WTC11 (cell line): ENCODE measurements at regions not wholly inside any gene's neighbourhood (a gene's known extent, or its start where the extent isn't known, plus 50 kb on each side); places are given as distances from the start of the nearest gene placed in this dataset.

Experiments used
- CBFB ChIP-seq: sonication (generic); formaldehyde crosslinking; IDR thresholded peaks from 2 replicates; pipeline ENCODE4 v1.8.1; 2022; ENCODE audit warnings: mild to moderate bottlenecking, low read depth, missing genetic modification reagents
- MYBL2 ChIP-seq: sonication (generic); formaldehyde crosslinking; IDR thresholded peaks from 2 replicates; pipeline ENCODE4 v1.8.1; 2023; ENCODE audit warnings: mild to moderate bottlenecking, moderate library complexity, missing genetic modification reagents
- NFE2L1 ChIP-seq: sonication (generic); formaldehyde crosslinking; IDR thresholded peaks from 2 replicates; pipeline ENCODE4 v1.8.1; 2023; ENCODE audit warnings: missing genetic modification reagents
- SMAD3 ChIP-seq: sonication (generic); formaldehyde crosslinking; IDR thresholded peaks from 2 replicates; pipeline ENCODE4 v1.8.0; 2022; ENCODE audit warnings: missing genetic modification reagents, mild to moderate bottlenecking, borderline replicate concordance
- ZNF263 ChIP-seq: sonication (generic); formaldehyde crosslinking; IDR thresholded peaks from 2 replicates; pipeline ENCODE4 v1.8.1; 2022; ENCODE audit warnings: low read depth, mild to moderate bottlenecking, moderate library complexity, missing genetic modification reagents
- TF ChIP-seq, protein P1 (sequence below): fragments of 200-600 bp; IDR thresholded peaks from 2 replicates; pipeline ENCODE4 v1.8.0; 2022; ENCODE audit warnings: antibody characterized with exemption
- TF ChIP-seq, protein P2 (sequence below): sonication (generic); formaldehyde crosslinking; IDR thresholded peaks from 2 replicates; pipeline ENCODE4 v1.8.0; 2022; ENCODE audit warnings: mild to moderate bottlenecking, missing genetic modification reagents
- TF ChIP-seq, protein P3 (sequence below): sonication (generic); formaldehyde crosslinking; conservative IDR thresholded peaks from 2 replicates; pipeline ENCODE4 v1.8.1; 2022; ENCODE audit warnings: mild to moderate bottlenecking, missing genetic modification reagents

DNA sequence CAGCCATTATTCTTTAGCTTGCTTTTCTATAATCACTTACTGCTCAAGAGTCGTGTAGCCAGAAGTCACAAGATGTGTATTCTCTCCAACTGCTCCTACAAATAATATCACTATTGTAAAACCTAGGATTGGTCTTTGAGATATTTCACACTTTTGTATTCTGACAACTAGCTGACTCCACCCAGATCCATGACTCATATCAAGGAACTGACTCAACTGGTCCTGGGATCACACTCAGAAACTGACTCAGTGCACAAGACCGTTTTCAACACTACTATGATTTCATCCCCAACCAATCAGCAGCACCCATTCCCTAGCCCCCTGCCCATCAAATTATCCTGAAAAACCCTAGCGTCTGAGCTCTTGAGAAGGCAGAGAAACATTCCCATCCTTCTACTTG, 56.5 kb upstream of the ORC5 start:
- TF ChIP-seq CBFB (CRISPR knock-in tag) = no peak
- TF ChIP-seq, protein P1, sequence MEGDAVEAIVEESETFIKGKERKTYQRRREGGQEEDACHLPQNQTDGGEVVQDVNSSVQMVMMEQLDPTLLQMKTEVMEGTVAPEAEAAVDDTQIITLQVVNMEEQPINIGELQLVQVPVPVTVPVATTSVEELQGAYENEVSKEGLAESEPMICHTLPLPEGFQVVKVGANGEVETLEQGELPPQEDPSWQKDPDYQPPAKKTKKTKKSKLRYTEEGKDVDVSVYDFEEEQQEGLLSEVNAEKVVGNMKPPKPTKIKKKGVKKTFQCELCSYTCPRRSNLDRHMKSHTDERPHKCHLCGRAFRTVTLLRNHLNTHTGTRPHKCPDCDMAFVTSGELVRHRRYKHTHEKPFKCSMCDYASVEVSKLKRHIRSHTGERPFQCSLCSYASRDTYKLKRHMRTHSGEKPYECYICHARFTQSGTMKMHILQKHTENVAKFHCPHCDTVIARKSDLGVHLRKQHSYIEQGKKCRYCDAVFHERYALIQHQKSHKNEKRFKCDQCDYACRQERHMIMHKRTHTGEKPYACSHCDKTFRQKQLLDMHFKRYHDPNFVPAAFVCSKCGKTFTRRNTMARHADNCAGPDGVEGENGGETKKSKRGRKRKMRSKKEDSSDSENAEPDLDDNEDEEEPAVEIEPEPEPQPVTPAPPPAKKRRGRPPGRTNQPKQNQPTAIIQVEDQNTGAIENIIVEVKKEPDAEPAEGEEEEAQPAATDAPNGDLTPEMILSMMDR = no peak
- TF ChIP-seq, protein P2, sequence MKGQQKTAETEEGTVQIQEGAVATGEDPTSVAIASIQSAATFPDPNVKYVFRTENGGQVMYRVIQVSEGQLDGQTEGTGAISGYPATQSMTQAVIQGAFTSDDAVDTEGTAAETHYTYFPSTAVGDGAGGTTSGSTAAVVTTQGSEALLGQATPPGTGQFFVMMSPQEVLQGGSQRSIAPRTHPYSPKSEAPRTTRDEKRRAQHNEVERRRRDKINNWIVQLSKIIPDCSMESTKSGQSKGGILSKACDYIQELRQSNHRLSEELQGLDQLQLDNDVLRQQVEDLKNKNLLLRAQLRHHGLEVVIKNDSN = no peak
- no peak for TF ChIP-seq ZNF263 (CRISPR knock-in tag)
- no peak for TF ChIP-seq NFE2L1 (CRISPR knock-in tag)
- TF ChIP-seq SMAD3 (CRISPR knock-in tag) = no peak
- no peak for TF ChIP-seq MYBL2 (CRISPR knock-in tag)
- TF ChIP-seq, protein P3, sequence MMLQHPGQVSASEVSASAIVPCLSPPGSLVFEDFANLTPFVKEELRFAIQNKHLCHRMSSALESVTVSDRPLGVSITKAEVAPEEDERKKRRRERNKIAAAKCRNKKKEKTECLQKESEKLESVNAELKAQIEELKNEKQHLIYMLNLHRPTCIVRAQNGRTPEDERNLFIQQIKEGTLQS (CRISPR knock-in tag) = no peak
